ENCODE measurements at regions not wholly inside any gene's neighbourhood (a gene's known extent, or its start where the extent isn't known, plus 50 kb on each side); places are given as distances from the start of the nearest gene placed in this dataset.
"Not testable (repeated sequence)": the region's sequence is repeated elsewhere in the genome, so short reads cannot be mapped to it uniquely, and the experiment has no call there.

DNA sequence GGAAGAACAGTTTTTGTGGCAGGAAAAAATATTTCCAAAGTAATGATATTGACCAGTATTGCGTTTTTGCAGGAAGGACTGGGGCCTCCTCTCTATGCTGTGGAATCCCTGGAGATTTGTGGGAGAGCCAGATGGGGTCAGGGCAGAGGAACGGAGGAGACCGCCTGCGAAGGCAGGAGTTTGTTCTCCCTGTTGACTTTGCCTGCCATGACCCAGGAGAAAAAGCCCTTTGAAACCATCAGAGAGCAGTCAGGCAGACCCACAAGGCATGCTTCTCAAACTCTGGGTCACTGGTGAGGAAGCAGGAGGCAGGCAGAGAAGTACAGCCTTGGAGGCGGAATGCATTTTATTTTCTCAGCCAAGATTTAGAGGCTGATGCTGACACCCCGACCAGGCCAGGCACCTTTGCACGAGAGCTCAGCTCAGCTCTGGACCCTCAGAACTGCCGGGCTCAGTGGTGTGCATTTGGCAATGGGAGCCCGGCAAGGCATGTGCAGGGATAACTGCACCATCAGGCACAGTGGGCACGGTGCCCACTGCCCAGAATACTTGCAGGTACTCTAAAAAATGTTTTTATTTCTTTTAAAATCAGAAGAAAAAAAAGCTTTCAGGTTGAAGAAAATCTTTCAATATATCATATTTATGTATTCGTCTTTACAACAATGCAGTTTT, 410.4 kb downstream of the RPS24 start:
- no peak for DNase-seq
- no peak overlapping the region for H3K27ac ChIP-seq

DNA sequence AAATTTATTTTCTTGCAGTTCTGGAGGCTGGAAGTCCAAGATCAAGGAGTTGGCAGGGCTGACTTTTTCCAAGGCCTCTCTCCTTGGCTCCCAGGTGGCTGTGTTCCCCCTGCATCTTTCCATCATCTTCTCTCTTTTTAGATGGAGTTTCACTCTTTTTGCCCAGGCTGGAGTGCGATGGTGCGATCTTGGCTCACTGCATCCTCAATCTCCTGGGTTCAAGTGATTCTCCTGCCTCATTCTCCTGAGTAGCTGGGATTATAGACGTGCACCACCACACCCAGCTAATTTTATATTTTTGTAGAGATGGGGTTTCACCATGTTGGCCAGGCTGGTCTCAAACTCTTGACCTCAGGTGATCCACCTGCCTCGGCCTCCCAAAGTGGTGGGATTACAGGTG, 411.1 kb downstream of the RPS24 start:
- not testable (repeated sequence) for ATAC-seq (ENCODE audit: low FRiP score in 2 of 2); H3K9me3 ChIP-seq; H3K27ac ChIP-seq; DNase-seq; H3K27me3 ChIP-seq; H3K36me3 ChIP-seq; H3K4me1 ChIP-seq; H3K4me3 ChIP-seq
- 86% methylated on average over 4 of the region's 4 CpGs for WGBS, 2 donors

More for the DNA sequence above, 410.4 kb downstream of the RPS24 start:
- no peak for ATAC-seq (ENCODE audit: low FRiP score in 2 of 2)
- no peaks in the 10 kb centered on the region for H3K27me3 ChIP-seq
- no peaks in the 10 kb centered on the region for H3K9me3 ChIP-seq
- TF ChIP-seq CTCF (IDR thresholded peaks at IDR 0.05) (no peak), POLR2AphosphoS5 (IDR thresholded peaks at IDR 0.05) (no peak), EP300 (IDR thresholded peaks at IDR 0.05) (no peak), POLR2A (IDR thresholded peaks at IDR 0.05) (no peak)
- no peaks in the 10 kb centered on the region for H3K36me3 ChIP-seq
- 83 to 85% methylated on average over 11 of the region's 11 CpGs for WGBS, 2 donors
- no peak overlapping the region for H3K4me3 ChIP-seq
- H3K4me1 ChIP-seq: no peaks in the 10 kb centered on the region

GRCh38 chr10:78445308-78445707, 411.6 kb downstream of the RPS24 start:
- DNase-seq (no peak), ATAC-seq (ENCODE audit: low FRiP score in 2 of 2) (no peak)
- Histone ChIP-seq H3K9me3 (no peaks in the 10 kb centered on the region), H3K36me3 (no peaks in the 10 kb centered on the region), H3K27me3 (no peaks in the 10 kb centered on the region), H3K4me1 (no peaks in the 10 kb centered on the region), H3K4me3 (no peak overlapping the region), H3K27ac (no peak overlapping the region)
- TF ChIP-seq POLR2AphosphoS5 (IDR thresholded peaks at IDR 0.05) (no peak), EP300 (IDR thresholded peaks at IDR 0.05) (no peak), CTCF (IDR thresholded peaks at IDR 0.05) (no peak), POLR2A (IDR thresholded peaks at IDR 0.05) (no peak)
- WGBS, 2 donors: 93 to 100% methylated on average over 1 to 2 of the region's 2 CpGs

- no peak for ATAC-seq (ENCODE audit: low FRiP score in 2 of 2)
- TF ChIP-seq POLR2AphosphoS5 (IDR thresholded peaks at IDR 0.05) (no peak), EP300 (IDR thresholded peaks at IDR 0.05) (no peak), CTCF (IDR thresholded peaks at IDR 0.05) (no peak), POLR2A (IDR thresholded peaks at IDR 0.05) (no peak)
- DNase-seq: no peak
- Histone ChIP-seq H3K36me3 (no peaks in the 10 kb centered on the region), H3K27ac (no peak overlapping the region), H3K4me3 (no peak overlapping the region), H3K4me1 (no peaks in the 10 kb centered on the region), H3K9me3 (no peaks in the 10 kb centered on the region), H3K27me3 (no peaks in the 10 kb centered on the region)
- WGBS, 2 donors: 84 to 86% methylated on average over 4 of the region's 4 CpGs
Measured at GRCh38 chr10:78448470-78448869, 414.8 kb downstream of the RPS24 start.

GRCh38 chr10:78448994-78449418, 415.3 kb downstream of the RPS24 start:
- ATAC-seq (ENCODE audit: low FRiP score in 2 of 2) (no peak), DNase-seq (no peak)
- no peak overlapping the region for H3K27ac ChIP-seq
- no peaks in the 10 kb centered on the region for H3K4me1 ChIP-seq
- TF ChIP-seq EP300 (IDR thresholded peaks at IDR 0.05) (no peak), CTCF (IDR thresholded peaks at IDR 0.05) (no peak), POLR2AphosphoS5 (IDR thresholded peaks at IDR 0.05) (no peak), POLR2A (IDR thresholded peaks at IDR 0.05) (no peak)
- H3K9me3 ChIP-seq: no peaks in the 10 kb centered on the region
- no peaks in the 10 kb centered on the region for H3K27me3 ChIP-seq
- 81 to 88% methylated on average over 2 of the region's 2 CpGs for WGBS, 2 donors
- no peak overlapping the region for H3K4me3 ChIP-seq
- H3K36me3 ChIP-seq: no peaks in the 10 kb centered on the region
